Fibroblast of lung (primary cell): ENCODE measurements at regions not wholly inside any gene's neighbourhood (a gene's known extent, or its start where the extent isn't known, plus 50 kb on each side); places are given as distances from the start of the nearest gene placed in this dataset.
A peak's percentile ranks its signal among the peaks of the same experiment; 100 is the strongest.

Source experiments
- DNase-seq, 2 donors: peaks; one replicate each; pipeline versions ENCODE4 v3.0.0 to v3.0.0-alpha.2; 2010; ENCODE audit warnings: low read depth in 2 of 2
- H2AFZ ChIP-seq: 2 replicates; pipeline ENCODE4 v1.5.1; 2012; ENCODE audit warnings: low read length, control low read depth, inconsistent platforms
- H3K27ac ChIP-seq: 2 replicates; pipeline ENCODE4 v1.5.1; 2011; ENCODE audit warnings: low read length, control low read depth; ENCODE audit not compliant: insufficient read depth
- H3K27me3 ChIP-seq: 2 replicates; pipeline ENCODE4 v1.5.1; 2011; ENCODE audit warnings: mild to moderate bottlenecking, low read length; ENCODE audit not compliant: control insufficient read depth, insufficient read depth
- H3K36me3 ChIP-seq: 2 replicates; pipeline ENCODE4 v1.5.1; 2011; ENCODE audit warnings: low read length; ENCODE audit not compliant: control insufficient read depth, insufficient read depth
- H3K4me1 ChIP-seq: 2 replicates; pipeline ENCODE4 v1.5.1; 2011; ENCODE audit warnings: low read length; ENCODE audit not compliant: control insufficient read depth, insufficient read depth; ENCODE audit errors: extremely low read depth
- H3K4me2 ChIP-seq: 2 replicates; pipeline ENCODE4 v1.5.1; 2011; ENCODE audit warnings: low read length, control low read depth; ENCODE audit not compliant: insufficient read depth; ENCODE audit errors: extremely low read depth
- H3K4me3 ChIP-seq, 4 experiments: fragments of 200-600 bp in 1 of 4; sonication (generic) in 1 of 4; replicated peaks in 1 of 4; 2 replicates each; pipeline ENCODE4 v1.5.1; 2011 to 2016; ENCODE audit warnings: low read length in 4 of 4, low read depth in 3 of 4, mild to moderate bottlenecking in 3 of 4, control low read depth in 2 of 4, inconsistent platforms in 1 of 4, mixed read lengths in 1 of 4; ENCODE audit not compliant: insufficient read depth in 1 of 4; ENCODE audit errors: control extremely low read depth in 1 of 4
- H3K79me2 ChIP-seq: 2 replicates; pipeline ENCODE4 v1.5.1; 2012; ENCODE audit warnings: mild to moderate bottlenecking, low read length, inconsistent platforms; ENCODE audit not compliant: control insufficient read depth, insufficient read depth
- H3K9ac ChIP-seq: 2 replicates; pipeline ENCODE4 v1.5.1; 2011; ENCODE audit warnings: mild to moderate bottlenecking, low read length, control low read depth; ENCODE audit not compliant: insufficient read depth
- H3K9me3 ChIP-seq: 2 replicates; pipeline ENCODE4 v1.5.1; 2012; ENCODE audit warnings: low read depth, low read length; ENCODE audit not compliant: control insufficient read depth, insufficient read depth
- H4K20me1 ChIP-seq: 2 replicates; pipeline ENCODE4 v1.5.1; 2011; ENCODE audit warnings: low read length; ENCODE audit not compliant: control insufficient read depth, insufficient read depth; ENCODE audit errors: extremely low read depth
- CTCF ChIP-seq, 2 donors: IDR thresholded peaks in 1 of 2; conservative IDR thresholded peaks in 1 of 2; 1 replicate in 1 of 2; 2 replicates in 1 of 2; pipeline ENCODE4 v1.5.1; 2011 to 2012; ENCODE audit warnings: low read length in 2 of 2, control low read depth in 1 of 2, inconsistent platforms in 1 of 2, low read depth in 1 of 2, mild to moderate bottlenecking in 1 of 2
- EZH2 ChIP-seq: IDR thresholded peaks from 2 replicates; pipeline ENCODE4 v1.5.1; 2012; ENCODE audit warnings: low read length, control low read depth, mild to moderate bottlenecking; ENCODE audit errors: missing control alignments

DNA sequence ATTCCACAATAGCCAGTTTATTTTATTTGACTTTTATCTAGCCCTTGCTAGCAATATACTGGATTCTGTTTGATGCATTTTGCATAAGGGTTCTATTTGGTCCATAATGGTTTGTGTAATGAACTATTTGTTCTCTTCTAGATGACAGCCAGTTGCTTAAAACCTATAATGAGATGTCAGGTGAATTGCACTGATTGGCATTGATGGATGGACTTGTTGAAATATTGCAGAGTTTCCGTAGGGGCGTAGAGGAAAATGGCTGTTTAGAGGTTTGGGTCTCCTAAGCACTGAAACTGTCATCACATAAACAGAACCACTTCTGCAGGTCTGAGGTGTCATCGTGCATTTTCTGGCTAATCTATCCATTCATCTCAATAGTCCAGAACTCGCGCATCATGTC, 124.9 kb upstream of the HDAC9 start:
- DNase-seq: no peak
- Histone ChIP-seq H3K4me2 (no peak overlapping the region), H3K79me2 (no peaks in the 10 kb centered on the region), H3K27me3 (no peaks in the 10 kb centered on the region), H3K9me3 (no peaks in the 10 kb centered on the region), H3K36me3 (no peaks in the 10 kb centered on the region), H3K9ac (no peak overlapping the region), H3K4me3 (no peak overlapping the region), H2AFZ (no peak overlapping the region), H4K20me1 (no peaks in the 10 kb centered on the region), H3K4me1 (no peaks in the 10 kb centered on the region), H3K27ac (no peak overlapping the region)
- no peak for TF ChIP-seq CTCF (conservative IDR thresholded peaks at IDR 0.05 in 1 of 2, IDR thresholded peaks at IDR 0.05 in 1 of 2; ENCODE audit: low read depth in 1 of 2, low read length in 2 of 2)
- no peak for TF ChIP-seq EZH2

- TF ChIP-seq CTCF (conservative IDR thresholded peaks at IDR 0.05 in 1 of 2, IDR thresholded peaks at IDR 0.05 in 1 of 2; ENCODE audit: low read depth in 1 of 2, low read length in 2 of 2) (no peak), EZH2 (no peak)
- Histone ChIP-seq H3K79me2 (no peaks in the 10 kb centered on the region), H3K36me3 (no peaks in the 10 kb centered on the region), H3K4me3 (no peak overlapping the region), H3K27me3 (no peaks in the 10 kb centered on the region), H2AFZ (no peak overlapping the region), H3K9me3 (no peaks in the 10 kb centered on the region), H3K27ac (no peak overlapping the region), H4K20me1 (no peaks in the 10 kb centered on the region), H3K9ac (no peak overlapping the region), H3K4me2 (no peak overlapping the region), H3K4me1 (no peaks in the 10 kb centered on the region)
- DNase-seq: no peak
Observed at GRCh38 chr7:18378989-18379605, 116.5 kb upstream of the HDAC9 start.

GRCh38 chr7:18384491-18385143, 110.9 kb upstream of the HDAC9 start:
- Histone ChIP-seq H3K36me3 (no peaks in the 10 kb centered on the region), H2AFZ (no peak overlapping the region), H3K4me2 (no peak overlapping the region), H3K79me2 (no peaks in the 10 kb centered on the region), H3K4me3 (no peak overlapping the region), H3K9ac (no peak overlapping the region), H4K20me1 (no peaks in the 10 kb centered on the region), H3K27ac (no peak overlapping the region), H3K27me3 (no peaks in the 10 kb centered on the region), H3K9me3 (no peaks in the 10 kb centered on the region), H3K4me1 (peaks cover 5% of the 10 kb centered on the region)
- TF ChIP-seq CTCF (conservative IDR thresholded peaks at IDR 0.05 in 1 of 2, IDR thresholded peaks at IDR 0.05 in 1 of 2; ENCODE audit: low read depth in 1 of 2, low read length in 2 of 2) (no peak), EZH2 (no peak)
- peak in 1 of 2 donors; percentile 16 for DNase-seq
